ENCODE measurements at regions not wholly inside any gene's neighbourhood (a gene's known extent, or its start where the extent isn't known, plus 50 kb on each side); places are given as distances from the start of the nearest gene placed in this dataset.

GRCh38 chr21:15446223-15446622, 283.6 kb upstream of the USP25 start:
- TF ChIP-seq EZH2 (IDR thresholded peaks at IDR 0.05; ENCODE audit: insufficient read depth, poor library complexity, severe bottlenecking): no peak
- no peak for TF ChIP-seq EZH2phosphoT487 (IDR thresholded peaks at IDR 0.05; ENCODE audit: insufficient read depth, low read depth)
